Fibroblast of mammary gland (primary cell): ENCODE measurements at regions not wholly inside any gene's neighbourhood (a gene's known extent, or its start where the extent isn't known, plus 50 kb on each side); places are given as distances from the start of the nearest gene placed in this dataset.

Experiments used
- DNase-seq: peaks from one replicate; pipeline ENCODE4 v3.0.0-alpha.2; 2010; ENCODE audit warnings: low read depth
- H3K4me3 ChIP-seq: 2 replicates; pipeline ENCODE4 v1.5.1; 2011; ENCODE audit warnings: low read depth, mild to moderate bottlenecking, low read length, moderate library complexity; ENCODE audit not compliant: control insufficient read depth
- CTCF ChIP-seq: conservative IDR thresholded peaks from 2 replicates; pipeline ENCODE4 v1.5.1; 2011; ENCODE audit warnings: low read depth, low read length, inconsistent platforms; ENCODE audit not compliant: control insufficient read depth, insufficient read depth

- no peak overlapping the region for H3K4me3 ChIP-seq
- peak; percentile 76 for DNase-seq
- no peak for TF ChIP-seq CTCF
Measured at GRCh38 chr9:107615321-107615720, 125.8 kb upstream of the KLF4 start.

GRCh38 chr9:107614765-107615164 is 125.2 kb upstream of the KLF4 start:
- no peak for DNase-seq
- TF ChIP-seq CTCF, result no peak
- no peak overlapping the region for H3K4me3 ChIP-seq

GRCh38 chr9:107613321-107613720 is 123.8 kb upstream of the KLF4 start:
- no peak for DNase-seq
- H3K4me3 ChIP-seq, result no peak overlapping the region
- no peak for TF ChIP-seq CTCF

GRCh38 chr9:107612136-107612535 is 122.6 kb upstream of the KLF4 start:
- no peak for TF ChIP-seq CTCF
- DNase-seq, result peak; percentile 67
- H3K4me3 ChIP-seq, result no peak overlapping the region

- no peak overlapping the region for H3K4me3 ChIP-seq
- DNase-seq, result no peak
- TF ChIP-seq CTCF, result no peak
Measured at GRCh38 chr9:107609547-107609946, 120.0 kb upstream of the KLF4 start.

GRCh38 chr9:107606149-107606790 is 116.7 kb upstream of the KLF4 start:
- no peak for DNase-seq
- TF ChIP-seq CTCF, result no peak
- H3K4me3 ChIP-seq, result no peak overlapping the region

GRCh38 chr9:107605041-107605440 is 115.5 kb upstream of the KLF4 start:
- no peak for DNase-seq
- H3K4me3 ChIP-seq, result no peak overlapping the region
- TF ChIP-seq CTCF, result no peak
